Upper lobe of left lung (tissue), 4 donors: ENCODE measurements at regions not wholly inside any gene's neighbourhood (a gene's known extent, or its start where the extent isn't known, plus 50 kb on each side); places are given as distances from the start of the nearest gene placed in this dataset.

ENCODE experiments used
- EP300 ChIP-seq, 4 donors: sonication (generic); formaldehyde crosslinking; IDR thresholded peaks; one replicate each; pipeline ENCODE4 v1.5.1; 2017; ENCODE audit warnings: antibody characterized with exemption in 4 of 4, control low read depth in 2 of 4
- POLR2A ChIP-seq, 4 donors: fragments of 450-650 bp; IDR thresholded peaks; one replicate each; pipeline ENCODE4 v1.5.1; 2016 to 2017; ENCODE audit warnings: antibody characterized with exemption in 4 of 4, mild to moderate bottlenecking in 2 of 4
- TF ChIP-seq, protein P1 (sequence below), 6 experiments: fragments of 450-650 bp in 4 of 6; fragments of 200-600 bp in 2 of 6; sonication (generic) in 2 of 6; IDR thresholded peaks; one replicate each; pipeline ENCODE4 v1.5.1; 2016 to 2019; ENCODE audit warnings: antibody characterized with exemption in 6 of 6

DNA sequence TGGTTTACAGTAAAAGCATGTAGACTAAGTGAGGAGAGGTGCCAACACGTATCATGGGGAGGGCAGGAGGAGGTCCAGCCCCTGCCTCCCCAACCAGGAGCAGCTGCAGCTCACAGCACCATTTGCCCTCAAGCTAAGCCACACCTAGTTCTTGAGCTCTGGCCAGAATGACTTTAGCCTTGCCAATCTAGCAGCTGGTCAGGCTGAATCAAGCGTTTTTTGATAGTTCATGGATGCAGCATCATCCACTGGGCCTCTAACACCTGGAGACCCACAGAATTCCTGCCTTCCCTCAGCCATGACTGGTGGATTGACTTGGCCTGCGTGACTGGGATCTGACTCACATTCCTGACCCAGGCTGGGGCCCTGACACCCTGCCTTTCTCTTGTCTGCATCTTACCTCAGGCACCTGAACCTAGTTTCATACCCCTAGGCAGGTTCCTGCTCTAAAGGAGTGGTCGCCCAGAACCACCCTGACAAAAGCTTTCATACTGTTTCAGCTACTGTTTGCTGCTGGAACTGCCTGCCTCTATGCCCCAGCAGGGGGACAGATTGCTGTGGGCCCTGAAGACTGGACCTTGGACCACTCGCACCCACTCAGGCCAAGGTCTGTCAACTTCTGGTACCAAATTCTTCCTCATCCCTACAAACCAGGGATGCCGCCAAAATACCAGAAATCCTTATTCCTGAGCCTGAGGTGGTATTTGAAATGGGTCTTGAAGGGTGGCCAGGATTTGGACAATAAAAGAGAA is 122.3 kb downstream of the QRSL1 start:
- TF ChIP-seq EP300 (IDR thresholded peaks at IDR 0.05) = no peak
- TF ChIP-seq, protein P1, sequence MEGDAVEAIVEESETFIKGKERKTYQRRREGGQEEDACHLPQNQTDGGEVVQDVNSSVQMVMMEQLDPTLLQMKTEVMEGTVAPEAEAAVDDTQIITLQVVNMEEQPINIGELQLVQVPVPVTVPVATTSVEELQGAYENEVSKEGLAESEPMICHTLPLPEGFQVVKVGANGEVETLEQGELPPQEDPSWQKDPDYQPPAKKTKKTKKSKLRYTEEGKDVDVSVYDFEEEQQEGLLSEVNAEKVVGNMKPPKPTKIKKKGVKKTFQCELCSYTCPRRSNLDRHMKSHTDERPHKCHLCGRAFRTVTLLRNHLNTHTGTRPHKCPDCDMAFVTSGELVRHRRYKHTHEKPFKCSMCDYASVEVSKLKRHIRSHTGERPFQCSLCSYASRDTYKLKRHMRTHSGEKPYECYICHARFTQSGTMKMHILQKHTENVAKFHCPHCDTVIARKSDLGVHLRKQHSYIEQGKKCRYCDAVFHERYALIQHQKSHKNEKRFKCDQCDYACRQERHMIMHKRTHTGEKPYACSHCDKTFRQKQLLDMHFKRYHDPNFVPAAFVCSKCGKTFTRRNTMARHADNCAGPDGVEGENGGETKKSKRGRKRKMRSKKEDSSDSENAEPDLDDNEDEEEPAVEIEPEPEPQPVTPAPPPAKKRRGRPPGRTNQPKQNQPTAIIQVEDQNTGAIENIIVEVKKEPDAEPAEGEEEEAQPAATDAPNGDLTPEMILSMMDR (IDR thresholded peaks at IDR 0.05) = no peak
- no peak for TF ChIP-seq POLR2A (IDR thresholded peaks at IDR 0.05)
